RWPE2 (cell line): ENCODE measurements at regions not wholly inside any gene's neighbourhood (a gene's known extent, or its start where the extent isn't known, plus 50 kb on each side); places are given as distances from the start of the nearest gene placed in this dataset.
"Not testable (repeated sequence)": the region's sequence is repeated elsewhere in the genome, so short reads cannot be mapped to it uniquely, and the experiment has no call there.

Experiments
- ATAC-seq: fragments of 200-7000 bp; cut with Tn5 transposase; 3 replicates; pipeline ENCODE4 v1.9.1; 2021; ENCODE audit warnings: low read depth
- DNase-seq: peaks from one replicate; pipeline ENCODE4 v3.0.0-alpha.2; 2020; ENCODE audit warnings: low spot score
- H3K27ac ChIP-seq: fragments of 450-650 bp; 2 replicates; pipeline ENCODE4 v1.5.1; 2017; ENCODE audit warnings: mild to moderate bottlenecking; ENCODE audit not compliant: poor library complexity, severe bottlenecking
- H3K27me3 ChIP-seq: fragments of 250-450 bp; sonication (Bioruptor Pico); 2 replicates; pipeline ENCODE4 v1.5.1; 2021; ENCODE audit warnings: mild to moderate bottlenecking, moderate library complexity; ENCODE audit not compliant: insufficient read depth, poor library complexity, severe bottlenecking
- H3K36me3 ChIP-seq: fragments of 250-450 bp; sonication (Bioruptor Pico); 2 replicates; pipeline ENCODE4 v1.5.1; 2020; ENCODE audit warnings: low read depth, mild to moderate bottlenecking, moderate library complexity
- H3K4me1 ChIP-seq: fragments of 250-450 bp; sonication (Bioruptor Pico); 2 replicates; pipeline ENCODE4 v1.5.1; 2021; ENCODE audit warnings: mild to moderate bottlenecking, moderate library complexity; ENCODE audit not compliant: insufficient read depth, poor library complexity, severe bottlenecking
- H3K4me3 ChIP-seq: fragments of 250-450 bp; sonication (Bioruptor Pico); 2 replicates; pipeline ENCODE4 v1.5.1; 2021; ENCODE audit warnings: mild to moderate bottlenecking, moderate library complexity; ENCODE audit not compliant: severe bottlenecking
- H3K9me3 ChIP-seq: fragments of 250-450 bp; sonication (Bioruptor Pico); 2 replicates; pipeline ENCODE4 v1.5.1; 2021; ENCODE audit warnings: mild to moderate bottlenecking, moderate library complexity; ENCODE audit not compliant: severe bottlenecking
- TF ChIP-seq, protein P1 (sequence below): fragments of 450-650 bp; IDR thresholded peaks from one replicate; pipeline ENCODE4 v1.5.1; 2017; ENCODE audit warnings: mild to moderate bottlenecking, moderate library complexity; ENCODE audit not compliant: poor library complexity, severe bottlenecking

DNA sequence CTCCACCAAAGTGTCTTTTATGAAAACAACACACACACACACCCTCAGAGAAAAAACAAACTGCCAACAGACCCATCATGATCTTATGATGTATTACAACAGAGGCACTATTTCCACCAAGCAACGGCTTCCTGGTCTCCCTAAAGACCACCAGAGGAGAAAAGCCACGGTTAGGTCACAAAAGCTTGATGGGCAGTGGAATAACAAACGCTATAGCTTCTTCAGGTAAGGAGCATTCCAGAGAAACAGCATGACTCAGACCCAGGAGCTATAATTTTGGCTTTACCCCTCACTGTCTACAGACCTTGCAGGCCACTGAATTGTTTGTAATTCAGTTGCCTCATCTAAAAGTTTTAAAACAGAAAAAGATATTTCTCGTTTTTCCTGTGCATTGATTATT lies 105.7 kb upstream of the GPR141 start:
- no peak overlapping the region for H3K4me3 ChIP-seq
- H3K9me3 ChIP-seq, result no peaks in the 10 kb centered on the region
- DNase-seq (no peak), ATAC-seq (no peak)
- no peaks in the 10 kb centered on the region for H3K27me3 ChIP-seq
- H3K36me3 ChIP-seq, result no peaks in the 10 kb centered on the region
- no peaks in the 10 kb centered on the region for H3K4me1 ChIP-seq
- H3K27ac ChIP-seq, result no peak overlapping the region
- TF ChIP-seq, protein P1, sequence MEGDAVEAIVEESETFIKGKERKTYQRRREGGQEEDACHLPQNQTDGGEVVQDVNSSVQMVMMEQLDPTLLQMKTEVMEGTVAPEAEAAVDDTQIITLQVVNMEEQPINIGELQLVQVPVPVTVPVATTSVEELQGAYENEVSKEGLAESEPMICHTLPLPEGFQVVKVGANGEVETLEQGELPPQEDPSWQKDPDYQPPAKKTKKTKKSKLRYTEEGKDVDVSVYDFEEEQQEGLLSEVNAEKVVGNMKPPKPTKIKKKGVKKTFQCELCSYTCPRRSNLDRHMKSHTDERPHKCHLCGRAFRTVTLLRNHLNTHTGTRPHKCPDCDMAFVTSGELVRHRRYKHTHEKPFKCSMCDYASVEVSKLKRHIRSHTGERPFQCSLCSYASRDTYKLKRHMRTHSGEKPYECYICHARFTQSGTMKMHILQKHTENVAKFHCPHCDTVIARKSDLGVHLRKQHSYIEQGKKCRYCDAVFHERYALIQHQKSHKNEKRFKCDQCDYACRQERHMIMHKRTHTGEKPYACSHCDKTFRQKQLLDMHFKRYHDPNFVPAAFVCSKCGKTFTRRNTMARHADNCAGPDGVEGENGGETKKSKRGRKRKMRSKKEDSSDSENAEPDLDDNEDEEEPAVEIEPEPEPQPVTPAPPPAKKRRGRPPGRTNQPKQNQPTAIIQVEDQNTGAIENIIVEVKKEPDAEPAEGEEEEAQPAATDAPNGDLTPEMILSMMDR, result no peak

DNA sequence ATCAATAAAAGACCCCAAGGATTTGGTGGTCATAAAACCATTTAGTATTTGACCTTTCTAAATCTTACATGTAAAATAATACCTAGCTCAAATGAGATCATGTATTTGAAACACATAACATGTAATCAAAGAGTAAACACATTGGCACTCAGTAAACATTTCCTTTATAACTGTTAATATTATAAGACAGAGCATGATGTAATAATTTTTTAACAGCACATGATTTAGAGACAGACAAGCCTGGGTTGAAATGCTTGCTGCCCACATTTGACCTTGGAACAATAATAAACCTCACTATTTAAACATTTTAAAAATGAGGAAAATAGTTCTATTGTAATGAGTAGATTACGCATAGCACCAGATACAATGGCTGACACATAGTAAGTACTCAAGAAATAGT lies 105.2 kb upstream of the GPR141 start:
- Histone ChIP-seq H3K36me3 (no peaks in the 10 kb centered on the region), H3K9me3 (no peaks in the 10 kb centered on the region), H3K27me3 (no peaks in the 10 kb centered on the region), H3K4me3 (no peak overlapping the region), H3K27ac (no peak overlapping the region), H3K4me1 (no peaks in the 10 kb centered on the region)
- TF ChIP-seq, protein P1, result no peak
- ATAC-seq, result no peak
- no peak for DNase-seq

- no peak for ATAC-seq
- no peak for DNase-seq
These were observed 103.2 kb upstream of the GPR141 start for GRCh38 chr7:37580376-37580775.

DNA sequence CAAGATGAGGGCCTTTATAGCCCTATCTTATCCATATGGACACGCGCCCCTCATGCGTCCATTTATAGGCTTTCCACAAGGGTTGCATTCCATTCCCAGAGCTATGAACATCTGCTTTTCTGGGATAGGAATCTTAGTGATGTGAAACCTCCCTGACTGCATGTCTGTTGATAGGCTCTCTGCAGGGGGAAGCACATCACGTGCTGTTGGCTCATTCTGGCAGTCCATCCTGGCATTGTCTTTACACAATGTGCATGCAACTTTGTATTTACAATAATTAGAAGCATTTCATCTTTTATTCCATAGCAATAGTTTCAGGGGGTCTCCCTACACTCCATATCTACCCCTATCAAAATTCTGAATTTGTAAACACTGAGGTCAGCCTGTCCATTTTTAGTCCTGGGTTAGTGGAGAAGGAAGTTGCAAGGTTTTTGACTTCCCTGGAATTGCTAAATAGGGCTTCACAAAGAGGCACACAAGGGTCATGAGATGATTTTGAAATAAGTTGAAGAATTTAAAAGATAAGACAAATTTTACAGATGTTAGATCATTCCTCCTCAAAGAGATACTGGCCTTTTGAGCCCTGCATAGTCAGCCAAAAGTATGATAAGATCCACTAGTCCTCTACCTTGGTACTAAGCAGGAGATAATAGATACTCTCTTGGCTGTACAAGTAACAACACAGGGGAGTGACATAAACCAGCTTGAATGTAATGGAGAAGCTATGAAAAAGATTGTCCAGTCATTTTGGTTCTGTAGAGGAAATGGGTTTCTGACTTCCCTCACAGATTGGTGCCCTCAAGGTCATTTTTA lies 98.7 kb upstream of the GPR141 start:
- H3K4me3 ChIP-seq, ATAC-seq, H3K27ac ChIP-seq, H3K36me3 ChIP-seq, DNase-seq, H3K9me3 ChIP-seq, H3K4me1 ChIP-seq, H3K27me3 ChIP-seq: not testable (repeated sequence)

More at GRCh38 chr7:37580376-37580775, 103.2 kb upstream of the GPR141 start:
- no peaks in the 10 kb centered on the region for H3K36me3 ChIP-seq
- no peaks in the 10 kb centered on the region for H3K9me3 ChIP-seq
- H3K4me1 ChIP-seq, result no peaks in the 10 kb centered on the region
- H3K27me3 ChIP-seq, result no peaks in the 10 kb centered on the region
- no peak overlapping the region for H3K27ac ChIP-seq
- TF ChIP-seq, protein P1, result no peak
- no peak overlapping the region for H3K4me3 ChIP-seq

DNA sequence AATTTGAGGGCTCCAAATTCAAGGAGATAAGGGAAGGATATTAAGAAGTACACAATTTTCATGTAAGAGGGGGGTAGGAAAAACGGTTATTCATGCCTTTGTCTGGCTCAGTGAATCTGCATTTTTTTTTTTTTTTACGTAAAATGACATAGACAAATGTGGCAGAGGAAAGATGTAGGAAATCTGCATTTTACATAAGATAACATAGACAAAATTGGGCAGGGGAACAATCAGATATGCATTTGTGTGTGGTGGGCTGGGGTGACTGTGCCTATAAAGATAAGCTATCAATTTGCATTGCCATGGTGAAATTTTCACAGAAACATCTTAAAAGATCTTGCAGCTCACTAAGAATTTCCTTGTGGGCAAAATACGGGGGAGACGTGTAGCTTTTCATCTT lies 92.7 kb upstream of the GPR141 start:
- no peak for DNase-seq
- Histone ChIP-seq H3K36me3 (no peaks in the 10 kb centered on the region), H3K9me3 (no peaks in the 10 kb centered on the region), H3K4me3 (no peak overlapping the region), H3K27me3 (no peaks in the 10 kb centered on the region), H3K27ac (no peak overlapping the region), H3K4me1 (no peaks in the 10 kb centered on the region)
- no peak for ATAC-seq
- TF ChIP-seq, protein P1, result no peak
